SK-N-SH treated with all-trans-retinoic acid at 6 μM for 48 hours (cell line): ENCODE measurements at regions not wholly inside any gene's neighbourhood (a gene's known extent, or its start where the extent isn't known, plus 50 kb on each side); places are given as distances from the start of the nearest gene placed in this dataset.
"Not testable (repeated sequence)": the region's sequence is repeated elsewhere in the genome, so short reads cannot be mapped to it uniquely, and the experiment has no call there.

ENCODE experiments used
- ATAC-seq: fragments of 200-7000 bp; cut with Tn5 transposase; 3 replicates; pipeline ENCODE4 v1.9.1; 2020; ENCODE audit warnings: mild to moderate bottlenecking, moderate library complexity
- ARNTL ChIP-seq: fragments of 450-650 bp; formaldehyde crosslinking; IDR thresholded peaks from 2 replicates; pipeline ENCODE4 v1.5.0; 2020; ENCODE audit warnings: low read depth, mild to moderate bottlenecking, moderate library complexity, borderline replicate concordance
- BACH2 ChIP-seq: fragments of 250-450 bp; sonication (Bioruptor Pico); IDR thresholded peaks from 2 replicates; pipeline ENCODE4 v1.9.0; 2021; ENCODE audit warnings: mild to moderate bottlenecking, borderline replicate concordance
- CREB5 ChIP-seq: fragments of 250-450 bp; sonication (Bioruptor Pico); IDR thresholded peaks from 2 replicates; pipeline ENCODE4 v1.5.1; 2020; ENCODE audit warnings: low read depth, mild to moderate bottlenecking, moderate library complexity
- CSDC2 ChIP-seq: fragments of 250-450 bp; sonication (Bioruptor Pico); IDR thresholded peaks from 2 replicates; pipeline ENCODE4 v1.5.0; 2020; ENCODE audit warnings: mild to moderate bottlenecking, moderate library complexity
- ESRRG ChIP-seq: fragments of 250-450 bp; sonication (Bioruptor Pico); IDR thresholded peaks from 2 replicates; pipeline ENCODE4 v1.6.1; 2021; ENCODE audit warnings: mild to moderate bottlenecking
- ISL1 ChIP-seq: fragments of 250-450 bp; sonication (Bioruptor Pico); IDR thresholded peaks from 2 replicates; pipeline ENCODE4 v2.1.2; 2022; ENCODE audit warnings: mild to moderate bottlenecking, moderate library complexity
- OSR1 ChIP-seq: fragments of 250-450 bp; sonication (Bioruptor Pico); IDR thresholded peaks from 2 replicates; pipeline ENCODE4 v1.8.0; 2022; ENCODE audit warnings: moderate library complexity, mild to moderate bottlenecking, inconsistent platforms
- PATZ1 ChIP-seq: fragments of 250-450 bp; sonication (Bioruptor Pico); IDR thresholded peaks from 2 replicates; pipeline ENCODE4 v1.8.0; 2020; ENCODE audit warnings: mild to moderate bottlenecking, moderate library complexity, borderline replicate concordance
- RARB ChIP-seq: fragments of 250-450 bp; sonication (Bioruptor Pico); IDR thresholded peaks from 2 replicates; pipeline ENCODE4 v1.8.0; 2021; ENCODE audit warnings: mild to moderate bottlenecking, moderate library complexity
- SNAI2 ChIP-seq: fragments of 250-450 bp; sonication (Bioruptor Pico); IDR thresholded peaks from 2 replicates; pipeline ENCODE4 v1.5.0; 2020; ENCODE audit warnings: mild to moderate bottlenecking, moderate library complexity
- TCF4 ChIP-seq: fragments of 250-450 bp; sonication (Bioruptor Pico); IDR thresholded peaks from 2 replicates; pipeline ENCODE4 v1.8.0; 2021; ENCODE audit warnings: mild to moderate bottlenecking, moderate library complexity, borderline replicate concordance
- TOX ChIP-seq: fragments of 250-450 bp; sonication (Bioruptor Pico); IDR thresholded peaks from 2 replicates; pipeline ENCODE4 v1.8.0; 2021; ENCODE audit warnings: mild to moderate bottlenecking, moderate library complexity, borderline replicate concordance
- ZC3H10 ChIP-seq: fragments of 250-450 bp; sonication (Bioruptor Pico); IDR thresholded peaks from 2 replicates; pipeline ENCODE4 v1.5.1; 2021; ENCODE audit warnings: mild to moderate bottlenecking, moderate library complexity
- ZFP3 ChIP-seq: fragments of 250-450 bp; sonication (Bioruptor Pico); IDR thresholded peaks from 2 replicates; pipeline ENCODE4 v1.5.0; 2020; ENCODE audit warnings: mild to moderate bottlenecking, moderate library complexity
- ZFP30 ChIP-seq: fragments of 450-650 bp; formaldehyde crosslinking; IDR thresholded peaks from 2 replicates; pipeline ENCODE4 v1.5.0; 2022; ENCODE audit warnings: mild to moderate bottlenecking, moderate library complexity
- ZNF565 ChIP-seq: fragments of 450-650 bp; formaldehyde crosslinking; conservative IDR thresholded peaks from 2 replicates; pipeline ENCODE4 v1.5.0; 2020; ENCODE audit warnings: low read depth, mild to moderate bottlenecking, moderate library complexity
- ZNF70 ChIP-seq: fragments of 450-650 bp; formaldehyde crosslinking; IDR thresholded peaks from 2 replicates; pipeline ENCODE4 v1.5.0; 2020; ENCODE audit warnings: mild to moderate bottlenecking, moderate library complexity
- ZNF8 ChIP-seq: fragments of 450-650 bp; formaldehyde crosslinking; IDR thresholded peaks from 2 replicates; pipeline ENCODE4 v1.5.0; 2020; ENCODE audit warnings: mild to moderate bottlenecking, moderate library complexity
- TF ChIP-seq, protein P1 (sequence below): fragments of 250-450 bp; sonication (Bioruptor Pico); IDR thresholded peaks from 2 replicates; pipeline ENCODE4 v1.5.0; 2020; ENCODE audit warnings: mild to moderate bottlenecking, moderate library complexity
- TF ChIP-seq, protein P2 (sequence below): fragments of 250-450 bp; sonication (Bioruptor Pico); IDR thresholded peaks from 2 replicates; pipeline ENCODE4 v1.8.0; 2021; ENCODE audit warnings: low read depth, mild to moderate bottlenecking, moderate library complexity, borderline replicate concordance

- TF ChIP-seq ZNF8 (CRISPR knock-in tag): peak; percentile 64
- not testable (repeated sequence) for ATAC-seq
These were observed 787.6 kb upstream of the EYS start for GRCh38 chr6:66494643-66495042.

GRCh38 chr6:66489269-66489987 is 782.4 kb upstream of the EYS start:
- ATAC-seq: no peak
- no peak for TF ChIP-seq CSDC2 (CRISPR knock-in tag)
- TF ChIP-seq RARB (CRISPR knock-in tag): no peak
- no peak for TF ChIP-seq ZC3H10 (CRISPR knock-in tag)
- TF ChIP-seq ZNF8 (CRISPR knock-in tag): no peak
- TF ChIP-seq ZFP30 (CRISPR knock-in tag): no peak
- TF ChIP-seq OSR1 (CRISPR knock-in tag): no peak
- no peak for TF ChIP-seq TOX (CRISPR knock-in tag)
- TF ChIP-seq, protein P1, sequence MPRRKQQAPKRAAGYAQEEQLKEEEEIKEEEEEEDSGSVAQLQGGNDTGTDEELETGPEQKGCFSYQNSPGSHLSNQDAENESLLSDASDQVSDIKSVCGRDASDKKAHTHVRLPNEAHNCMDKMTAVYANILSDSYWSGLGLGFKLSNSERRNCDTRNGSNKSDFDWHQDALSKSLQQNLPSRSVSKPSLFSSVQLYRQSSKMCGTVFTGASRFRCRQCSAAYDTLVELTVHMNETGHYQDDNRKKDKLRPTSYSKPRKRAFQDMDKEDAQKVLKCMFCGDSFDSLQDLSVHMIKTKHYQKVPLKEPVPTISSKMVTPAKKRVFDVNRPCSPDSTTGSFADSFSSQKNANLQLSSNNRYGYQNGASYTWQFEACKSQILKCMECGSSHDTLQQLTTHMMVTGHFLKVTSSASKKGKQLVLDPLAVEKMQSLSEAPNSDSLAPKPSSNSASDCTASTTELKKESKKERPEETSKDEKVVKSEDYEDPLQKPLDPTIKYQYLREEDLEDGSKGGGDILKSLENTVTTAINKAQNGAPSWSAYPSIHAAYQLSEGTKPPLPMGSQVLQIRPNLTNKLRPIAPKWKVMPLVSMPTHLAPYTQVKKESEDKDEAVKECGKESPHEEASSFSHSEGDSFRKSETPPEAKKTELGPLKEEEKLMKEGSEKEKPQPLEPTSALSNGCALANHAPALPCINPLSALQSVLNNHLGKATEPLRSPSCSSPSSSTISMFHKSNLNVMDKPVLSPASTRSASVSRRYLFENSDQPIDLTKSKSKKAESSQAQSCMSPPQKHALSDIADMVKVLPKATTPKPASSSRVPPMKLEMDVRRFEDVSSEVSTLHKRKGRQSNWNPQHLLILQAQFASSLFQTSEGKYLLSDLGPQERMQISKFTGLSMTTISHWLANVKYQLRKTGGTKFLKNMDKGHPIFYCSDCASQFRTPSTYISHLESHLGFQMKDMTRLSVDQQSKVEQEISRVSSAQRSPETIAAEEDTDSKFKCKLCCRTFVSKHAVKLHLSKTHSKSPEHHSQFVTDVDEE (CRISPR knock-in tag): no peak
- no peak for TF ChIP-seq ISL1 (CRISPR knock-in tag)
- no peak for TF ChIP-seq ZNF70 (CRISPR knock-in tag)
- TF ChIP-seq ARNTL (CRISPR knock-in tag): no peak
- TF ChIP-seq ZFP3: no peak
- no peak for TF ChIP-seq ZNF565 (CRISPR knock-in tag)
- TF ChIP-seq ESRRG: no peak
- no peak for TF ChIP-seq TCF4 (CRISPR knock-in tag)
- no peak for TF ChIP-seq SNAI2 (CRISPR knock-in tag)
- no peak for TF ChIP-seq BACH2 (CRISPR knock-in tag)
- no peak for TF ChIP-seq PATZ1 (CRISPR knock-in tag)
- TF ChIP-seq, protein P2, sequence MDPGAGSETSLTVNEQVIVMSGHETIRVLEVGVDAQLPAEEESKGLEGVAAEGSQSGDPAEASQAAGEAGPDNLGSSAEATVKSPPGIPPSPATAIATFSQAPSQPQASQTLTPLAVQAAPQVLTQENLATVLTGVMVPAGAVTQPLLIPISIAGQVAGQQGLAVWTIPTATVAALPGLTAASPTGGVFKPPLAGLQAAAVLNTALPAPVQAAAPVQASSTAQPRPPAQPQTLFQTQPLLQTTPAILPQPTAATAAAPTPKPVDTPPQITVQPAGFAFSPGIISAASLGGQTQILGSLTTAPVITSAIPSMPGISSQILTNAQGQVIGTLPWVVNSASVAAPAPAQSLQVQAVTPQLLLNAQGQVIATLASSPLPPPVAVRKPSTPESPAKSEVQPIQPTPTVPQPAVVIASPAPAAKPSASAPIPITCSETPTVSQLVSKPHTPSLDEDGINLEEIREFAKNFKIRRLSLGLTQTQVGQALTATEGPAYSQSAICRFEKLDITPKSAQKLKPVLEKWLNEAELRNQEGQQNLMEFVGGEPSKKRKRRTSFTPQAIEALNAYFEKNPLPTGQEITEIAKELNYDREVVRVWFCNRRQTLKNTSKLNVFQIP (CRISPR knock-in tag): no peak

DNA sequence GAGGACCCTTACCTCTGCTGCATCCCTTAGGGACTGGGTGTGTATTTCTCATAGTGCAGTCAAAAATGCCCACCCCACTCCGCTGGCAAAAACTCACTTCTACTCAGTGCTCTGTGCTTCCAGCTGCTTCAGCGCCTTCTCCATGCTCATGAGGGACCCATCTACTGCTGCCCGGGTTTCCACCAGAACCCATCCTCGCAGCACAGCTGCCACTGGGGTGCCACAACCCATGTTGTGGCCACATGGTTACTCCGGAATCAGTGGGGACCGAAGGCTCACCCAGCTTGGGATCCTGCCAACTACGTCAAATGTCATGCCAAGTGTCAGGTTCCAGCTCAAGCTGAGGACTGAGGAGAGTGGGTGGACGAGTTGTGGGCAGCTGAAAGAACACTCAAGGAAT is 774.2 kb upstream of the EYS start:
- ATAC-seq: no peak
- TF ChIP-seq, protein P2 (CRISPR knock-in tag): no peak
- TF ChIP-seq ZFP30 (CRISPR knock-in tag) (no peak), ESRRG (no peak), PATZ1 (CRISPR knock-in tag) (no peak), OSR1 (CRISPR knock-in tag) (no peak), ZFP3 (no peak), RARB (CRISPR knock-in tag) (no peak), ISL1 (CRISPR knock-in tag) (no peak), ZNF8 (CRISPR knock-in tag) (no peak), BACH2 (CRISPR knock-in tag) (no peak), TOX (CRISPR knock-in tag) (no peak), SNAI2 (CRISPR knock-in tag) (no peak), ZNF565 (CRISPR knock-in tag) (no peak), ZNF70 (CRISPR knock-in tag) (no peak), CREB5 (CRISPR knock-in tag) (no peak)
- TF ChIP-seq, protein P1 (CRISPR knock-in tag): no peak
